ENCODE measurements at regions not wholly inside any gene's neighbourhood (a gene's known extent, or its start where the extent isn't known, plus 50 kb on each side); places are given as distances from the start of the nearest gene placed in this dataset.

GRCh38 chr11:19336331-19336730, 95.6 kb upstream of the E2F8 start:
- no peak for TF ChIP-seq POLR2A (IDR thresholded peaks at IDR 0.05)
- TF ChIP-seq, protein P1, sequence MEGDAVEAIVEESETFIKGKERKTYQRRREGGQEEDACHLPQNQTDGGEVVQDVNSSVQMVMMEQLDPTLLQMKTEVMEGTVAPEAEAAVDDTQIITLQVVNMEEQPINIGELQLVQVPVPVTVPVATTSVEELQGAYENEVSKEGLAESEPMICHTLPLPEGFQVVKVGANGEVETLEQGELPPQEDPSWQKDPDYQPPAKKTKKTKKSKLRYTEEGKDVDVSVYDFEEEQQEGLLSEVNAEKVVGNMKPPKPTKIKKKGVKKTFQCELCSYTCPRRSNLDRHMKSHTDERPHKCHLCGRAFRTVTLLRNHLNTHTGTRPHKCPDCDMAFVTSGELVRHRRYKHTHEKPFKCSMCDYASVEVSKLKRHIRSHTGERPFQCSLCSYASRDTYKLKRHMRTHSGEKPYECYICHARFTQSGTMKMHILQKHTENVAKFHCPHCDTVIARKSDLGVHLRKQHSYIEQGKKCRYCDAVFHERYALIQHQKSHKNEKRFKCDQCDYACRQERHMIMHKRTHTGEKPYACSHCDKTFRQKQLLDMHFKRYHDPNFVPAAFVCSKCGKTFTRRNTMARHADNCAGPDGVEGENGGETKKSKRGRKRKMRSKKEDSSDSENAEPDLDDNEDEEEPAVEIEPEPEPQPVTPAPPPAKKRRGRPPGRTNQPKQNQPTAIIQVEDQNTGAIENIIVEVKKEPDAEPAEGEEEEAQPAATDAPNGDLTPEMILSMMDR (IDR thresholded peaks at IDR 0.05): no peak
